ENCODE measurements at regions not wholly inside any gene's neighbourhood (a gene's known extent, or its start where the extent isn't known, plus 50 kb on each side); places are given as distances from the start of the nearest gene placed in this dataset.

- TF ChIP-seq EGR1 (IDR thresholded peaks at IDR 0.05; ENCODE audit: borderline replicate concordance in 1 of 2, low read depth in 2 of 2, low read length in 2 of 2) (no peak), REST (IDR thresholded peaks at IDR 0.05; ENCODE audit: low read depth, low read length) (no peak), STAT3 (IDR thresholded peaks at IDR 0.05; ENCODE audit: low read depth, low read length) (no peak), CEBPZ (IDR thresholded peaks at IDR 0.05; ENCODE audit: low read depth, low read length) (no peak), POLR2A (IDR thresholded peaks at IDR 0.05; ENCODE audit: low read depth, low read length) (no peak), SP1 (IDR thresholded peaks at IDR 0.05; ENCODE audit: low read depth, low read length) (no peak), CTCF (IDR thresholded peaks at IDR 0.05 in 2 of 3, conservative IDR thresholded peaks at IDR 0.05 in 1 of 3; ENCODE audit: control insufficient read depth in 2 of 3, extremely low read depth in 1 of 3, insufficient read depth in 1 of 3, low read depth in 3 of 3, low read length in 3 of 3) (no peak), RAD21 (IDR thresholded peaks at IDR 0.05; ENCODE audit: insufficient read depth, low read depth, low read length) (no peak), HDGF (IDR thresholded peaks at IDR 0.05) (no peak)
Observed at GRCh38 chr9:89841456-89841855, 236.6 kb downstream of the GADD45G start.
